ENCODE measurements at regions not wholly inside any gene's neighbourhood (a gene's known extent, or its start where the extent isn't known, plus 50 kb on each side); places are given as distances from the start of the nearest gene placed in this dataset.
"Not testable (repeated sequence)": the region's sequence is repeated elsewhere in the genome, so short reads cannot be mapped to it uniquely, and the experiment has no call there.

DNA sequence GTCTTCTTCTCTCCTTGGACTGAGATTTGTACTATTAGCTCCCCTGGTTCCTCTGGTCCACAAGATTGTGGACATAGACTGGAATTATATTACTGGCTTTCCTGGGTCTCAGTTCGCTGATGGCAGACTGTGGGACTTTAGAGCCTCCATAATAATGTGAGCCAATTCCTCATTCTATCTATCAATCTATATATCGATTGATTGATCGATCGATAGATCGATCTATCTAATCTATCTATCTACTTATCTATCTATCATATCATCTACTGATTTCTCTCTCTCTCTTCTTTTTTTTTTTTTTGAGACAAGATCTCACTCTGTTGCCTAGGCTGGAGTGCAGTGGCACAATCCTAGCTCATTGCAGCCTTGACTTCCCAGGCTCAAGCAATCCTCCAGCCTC is 51.5 kb upstream of the DDR1 start:
- DNase-seq (ENCODE audit: low read depth) = no peak

GRCh38 chr6:30830438-30830837 is 53.9 kb upstream of the DDR1 start:
- no peak for DNase-seq (ENCODE audit: low read depth)

- no peak for DNase-seq (ENCODE audit: low read depth)
Observed at GRCh38 chr6:30829639-30830255, 54.6 kb upstream of the DDR1 start.

- no peak for DNase-seq (ENCODE audit: low read depth)
Observed at GRCh38 chr6:30829033-30829432, 55.3 kb upstream of the DDR1 start.

GRCh38 chr6:30828027-30828962 is 56.0 kb upstream of the DDR1 start:
- DNase-seq (ENCODE audit: low read depth) = peak; percentile 81

DNA sequence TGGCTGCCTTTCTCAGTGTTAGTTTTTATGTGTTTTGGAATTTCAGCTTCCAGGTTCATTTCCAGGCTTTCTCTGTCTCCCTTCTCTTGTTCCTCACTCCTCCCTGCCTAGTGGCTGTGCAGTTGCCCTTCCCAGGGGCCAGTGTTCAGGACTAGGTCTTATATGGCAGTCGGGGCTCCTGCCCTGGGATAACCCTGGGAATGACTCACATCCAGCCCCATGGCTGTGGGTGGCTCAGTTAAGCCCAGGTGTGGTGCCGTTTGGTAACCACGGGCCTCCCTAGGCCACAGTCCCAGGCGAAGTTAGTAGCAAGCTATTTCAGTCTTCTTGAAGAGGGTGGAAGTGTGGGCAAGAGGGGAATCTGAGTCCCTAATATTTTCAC is 57.4 kb upstream of the DDR1 start:
- DNase-seq (ENCODE audit: low read depth) = no peak

GRCh38 chr6:30824698-30825097 is 59.6 kb upstream of the DDR1 start:
- no peak for DNase-seq (ENCODE audit: low read depth)

- DNase-seq (ENCODE audit: low read depth) = no peak
Observed at GRCh38 chr6:30823534-30823865, 60.8 kb upstream of the DDR1 start.

DNA sequence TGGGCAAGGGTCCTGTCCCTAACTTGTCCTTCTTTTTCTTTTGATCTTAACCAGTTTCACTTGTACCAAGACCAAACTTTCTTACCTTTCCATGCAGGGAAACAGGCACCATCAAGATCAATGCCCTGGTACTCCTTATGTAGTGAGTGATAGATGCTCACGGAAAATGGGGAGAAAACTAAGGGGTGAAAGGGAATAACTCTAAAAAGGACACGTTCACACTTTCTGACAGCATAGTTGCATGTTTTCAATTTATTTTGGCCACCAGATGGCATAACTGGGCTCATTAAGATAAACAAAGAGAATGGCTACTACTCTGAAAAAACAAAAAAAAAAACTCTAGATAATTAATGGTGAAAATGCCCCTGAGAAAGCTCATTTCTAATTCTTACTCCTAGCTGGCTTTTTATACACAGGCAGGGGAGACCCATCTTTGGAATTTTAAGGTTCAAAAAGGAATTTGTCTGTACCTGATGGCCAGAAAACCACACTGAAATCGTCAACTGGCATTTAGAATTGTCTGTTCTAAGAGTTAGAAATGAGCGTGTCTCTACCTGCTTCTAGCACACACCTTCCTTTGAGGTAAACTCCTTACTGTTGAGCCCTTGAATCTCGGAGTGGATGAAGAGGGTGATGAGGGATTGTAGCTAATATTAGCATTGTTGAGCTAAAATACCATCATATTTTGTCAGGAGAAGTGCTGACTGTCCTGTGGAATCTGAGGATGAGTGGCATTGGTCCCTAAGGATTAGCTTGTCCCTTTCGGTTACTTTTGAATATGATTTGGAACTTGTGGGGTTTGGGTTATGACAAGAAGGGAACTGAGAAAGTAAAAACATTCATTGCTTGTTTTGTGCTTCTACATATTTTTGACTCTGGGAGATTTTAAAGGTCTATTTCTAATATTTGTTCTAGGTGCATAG is 62.2 kb upstream of the DDR1 start:
- DNase-seq (ENCODE audit: low read depth) = no peak

DNA sequence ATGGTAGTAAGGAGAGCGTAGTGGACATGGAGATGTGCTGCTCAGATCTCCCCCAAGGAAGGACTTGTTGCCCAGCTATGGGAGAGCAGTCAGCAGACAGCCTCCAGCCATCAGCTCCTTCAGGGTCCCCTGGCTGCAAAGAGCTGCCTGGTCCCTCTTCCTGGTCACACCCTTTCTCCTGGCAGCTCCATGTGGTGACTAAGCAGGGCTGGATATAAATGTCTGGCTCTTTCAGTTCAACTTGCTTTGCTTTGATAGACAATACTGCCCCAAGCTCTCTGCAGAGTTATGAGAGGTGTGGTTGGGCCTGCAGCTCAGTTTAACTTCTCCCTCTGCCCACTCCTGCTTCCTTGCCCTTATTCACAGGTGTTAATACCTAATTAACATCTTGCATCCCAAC is 64.1 kb upstream of the DDR1 start:
- no peak for DNase-seq (ENCODE audit: low read depth)

DNA sequence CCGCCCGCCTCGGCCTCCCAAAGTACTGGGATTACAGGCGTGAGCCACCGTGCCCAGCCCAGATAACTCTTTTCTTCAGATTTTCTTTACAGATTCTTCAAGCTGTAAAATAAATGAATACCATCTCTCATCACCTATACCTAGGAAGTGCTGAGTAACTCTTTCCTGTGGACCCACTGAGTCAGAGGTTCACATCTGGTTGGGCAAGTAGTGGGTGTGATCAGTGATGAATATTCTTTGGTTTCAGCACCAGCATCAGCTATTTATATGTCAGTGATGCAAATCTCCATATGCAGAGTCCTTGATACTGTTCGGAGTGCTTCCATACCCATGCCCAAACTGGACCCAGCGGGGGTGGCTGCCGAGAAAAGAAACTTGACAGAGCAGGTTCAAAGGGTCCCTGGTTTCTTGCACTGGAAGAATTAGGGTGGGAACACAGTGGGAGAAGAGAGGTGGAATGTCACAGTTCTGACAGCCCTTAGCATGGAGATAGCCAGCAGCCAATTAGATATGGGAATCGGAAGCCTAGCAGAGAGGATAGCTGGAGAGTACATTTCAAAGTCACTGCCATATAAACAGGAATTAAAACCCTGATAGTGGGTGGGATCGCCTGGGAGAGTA is 64.9 kb upstream of the DDR1 start:
- no peak for DNase-seq (ENCODE audit: low read depth)

DNA sequence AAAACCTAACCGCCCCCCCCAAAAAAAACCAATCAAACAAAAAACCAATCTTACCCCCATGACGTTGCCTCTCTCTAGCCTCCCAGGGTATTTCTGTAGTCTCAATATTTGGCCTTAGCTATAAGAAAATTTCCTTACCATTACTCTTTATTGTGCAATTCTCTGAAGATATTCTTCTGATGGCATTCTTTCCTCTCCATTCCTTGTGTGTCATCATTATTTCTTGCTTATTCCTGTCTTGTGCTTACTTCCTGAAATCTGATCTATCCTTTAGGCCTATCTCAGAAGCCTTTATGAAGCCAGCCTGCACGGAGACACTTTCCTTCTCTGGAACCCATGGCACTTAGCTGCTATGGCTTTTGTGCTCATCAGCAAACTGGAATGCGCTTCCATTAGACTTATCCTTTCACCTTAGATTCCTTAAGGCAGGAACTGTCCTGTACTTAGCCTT is 65.9 kb upstream of the DDR1 start:
- no peak for DNase-seq (ENCODE audit: low read depth)

GRCh38 chr6:30816791-30817739 is 67.3 kb upstream of the DDR1 start:
- DNase-seq (ENCODE audit: low read depth) = no peak

- not testable (repeated sequence) for DNase-seq (ENCODE audit: low read depth)
Observed at GRCh38 chr6:30816296-30816695, 68.0 kb upstream of the DDR1 start.

DNA sequence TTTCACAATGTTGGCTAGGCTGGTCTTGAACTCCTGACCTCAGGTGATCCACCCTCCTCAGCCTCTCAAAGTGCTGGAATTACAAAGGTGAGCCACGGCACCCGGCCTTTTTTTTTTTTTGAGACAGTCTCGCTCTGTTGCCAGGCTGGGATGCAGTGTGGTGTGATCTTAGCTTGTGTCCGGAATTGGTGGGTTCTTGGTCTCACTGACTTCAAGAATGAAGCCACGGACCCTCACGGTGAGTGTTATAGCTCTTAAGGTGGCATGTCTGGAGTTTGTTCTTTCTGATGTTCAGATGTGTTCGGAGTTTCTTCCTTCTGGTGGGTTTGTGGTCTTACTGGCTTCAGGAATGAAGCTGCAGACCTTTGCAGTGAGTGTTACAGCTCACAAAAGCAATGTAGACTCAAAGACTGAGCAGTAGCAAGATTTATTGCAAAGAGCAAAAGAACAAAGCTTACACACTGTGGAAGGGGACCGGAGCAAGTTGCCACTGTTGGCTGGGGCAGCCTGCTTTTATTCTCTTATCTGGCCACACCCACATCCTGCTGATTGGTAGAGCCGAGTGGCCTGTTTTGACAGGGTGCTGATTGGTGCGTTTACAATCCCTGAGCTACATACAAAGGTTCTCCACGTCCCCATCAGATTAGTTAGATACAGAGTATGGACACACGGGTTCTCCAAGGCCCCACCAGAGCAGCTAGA is 69.1 kb upstream of the DDR1 start:
- DNase-seq (ENCODE audit: low read depth) = not testable (repeated sequence)

DNA sequence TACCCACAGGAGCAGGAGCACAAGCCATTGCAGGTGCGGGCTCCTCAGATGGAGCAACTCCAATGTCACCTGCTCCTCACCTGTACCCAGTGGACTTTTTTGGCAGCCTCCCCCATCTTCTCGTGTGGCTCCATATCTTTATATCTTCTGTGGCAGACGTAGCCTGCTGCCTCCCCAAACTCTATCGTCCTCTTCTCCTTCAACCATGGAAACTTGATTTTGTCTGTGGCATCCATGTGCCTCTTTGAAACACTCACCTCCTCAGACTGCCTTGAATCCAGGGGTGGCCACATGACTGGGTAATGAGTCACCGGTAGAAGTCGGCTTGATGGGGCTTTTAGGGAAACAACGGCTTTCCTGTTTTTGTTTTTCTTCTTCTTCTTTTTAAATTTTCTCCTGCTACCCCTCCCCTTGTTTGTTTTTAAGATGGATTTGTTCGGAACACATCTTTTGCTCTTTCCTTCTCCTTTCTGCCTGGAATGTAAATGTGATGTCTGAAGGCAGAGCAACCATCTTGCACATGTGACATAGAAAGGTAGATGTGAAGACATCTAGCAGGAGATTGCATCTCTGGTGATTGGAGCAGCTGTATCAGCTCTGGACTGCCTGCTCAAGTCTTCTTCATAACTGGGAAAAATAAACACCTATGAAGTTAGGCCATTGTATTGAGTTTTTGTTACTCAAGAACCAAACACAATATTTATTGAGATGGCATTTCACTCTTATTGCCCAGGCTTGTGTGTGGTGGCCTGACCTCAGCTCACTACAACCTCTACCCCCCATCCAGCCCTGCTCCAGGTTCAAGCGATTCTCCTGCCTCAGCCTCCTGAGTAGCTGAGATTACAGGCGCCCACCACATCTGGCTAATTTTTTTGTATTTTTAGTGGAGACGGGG is 69.9 kb upstream of the DDR1 start:
- no peak for DNase-seq (ENCODE audit: low read depth)

DNA sequence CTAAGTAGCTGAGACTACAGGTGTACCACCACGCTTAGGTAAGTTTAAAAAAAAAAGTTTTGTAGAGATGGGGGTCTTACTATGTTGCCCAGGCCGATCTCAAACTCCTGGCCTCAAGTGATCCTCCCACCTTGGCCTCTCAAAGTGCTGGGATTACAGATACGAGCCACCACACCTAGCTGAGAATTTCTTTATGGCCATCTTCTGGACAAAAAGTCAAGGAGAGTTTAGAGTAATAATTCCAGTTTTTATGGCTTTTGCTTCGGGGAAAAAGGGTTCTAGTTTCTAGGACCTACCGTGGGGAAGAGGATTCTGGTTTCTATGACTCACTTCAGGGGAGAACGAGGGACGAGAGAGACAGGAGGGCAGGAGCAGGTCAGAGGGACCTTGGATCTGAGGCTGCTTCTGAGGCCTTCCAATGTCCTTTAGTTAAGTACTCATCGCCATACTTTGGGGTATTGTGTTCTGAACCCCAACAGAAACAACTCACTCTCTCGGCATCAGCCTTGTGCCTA is 69.3 kb upstream of the IER3 start:
- no peak for DNase-seq (ENCODE audit: low read depth)

- no peak for DNase-seq (ENCODE audit: low read depth)
Observed at GRCh38 chr6:30810813-30811339, 66.5 kb upstream of the IER3 start.

DNA sequence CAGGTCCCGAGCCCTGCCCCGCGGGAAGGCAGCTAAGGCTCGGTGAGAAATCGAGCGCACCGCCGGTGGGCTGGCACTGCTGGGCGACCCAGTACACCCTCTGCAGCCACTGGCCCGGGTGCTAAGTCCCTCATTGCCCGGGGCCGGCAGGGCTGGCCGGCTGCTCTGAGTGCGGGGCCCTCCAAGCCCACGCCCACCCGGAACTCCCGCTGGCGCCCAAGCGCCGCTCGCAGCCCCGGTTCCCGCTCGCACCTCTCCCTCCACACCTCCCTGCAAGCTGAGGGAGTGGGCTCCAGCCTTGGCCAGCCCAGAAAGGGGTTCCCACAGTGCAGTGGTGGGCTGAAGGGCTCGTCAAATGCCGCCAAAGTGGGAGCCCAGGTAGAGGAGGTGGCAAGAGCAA is 63.2 kb upstream of the IER3 start:
- not testable (repeated sequence) for DNase-seq (ENCODE audit: low read depth)

Data from stimulated activated CD8-positive, alpha-beta memory T cell treated with anti-CD3 and anti-CD28 coated beads, Interleukin-15, amount 100 ng/mL, for 1 hour (primary cell).